Liver (tissue), 8 donors: ENCODE measurements at regions not wholly inside any gene's neighbourhood (a gene's known extent, or its start where the extent isn't known, plus 50 kb on each side); places are given as distances from the start of the nearest gene placed in this dataset.

ENCODE experiments used
- DNase-seq: peaks from one replicate; pipeline ENCODE4 v3.0.0-alpha.2; 2017; ENCODE audit warnings: low spot score
- H3K27ac ChIP-seq, 2 donors: one replicate each; pipeline ENCODE4 v1.7.0; 2013; ENCODE audit warnings: inconsistent platforms in 2 of 2, low read length in 2 of 2, control low read depth in 1 of 2, low read depth in 1 of 2, mild to moderate bottlenecking in 1 of 2
- H3K27me3 ChIP-seq, 4 donors: one replicate each; pipeline versions ENCODE4 v1.6.1 to v1.7.0; 2013; ENCODE audit warnings: low read length in 3 of 4, inconsistent platforms in 1 of 4, mild to moderate bottlenecking in 1 of 4, moderate library complexity in 1 of 4; ENCODE audit not compliant: control insufficient read depth in 4 of 4, insufficient read depth in 4 of 4
- H3K36me3 ChIP-seq, 4 donors: one replicate each; pipeline versions ENCODE4 v1.6.1 to v1.7.0; 2013; ENCODE audit warnings: low read length in 3 of 4, mild to moderate bottlenecking in 3 of 4, low read depth in 1 of 4, moderate library complexity in 1 of 4; ENCODE audit not compliant: control insufficient read depth in 4 of 4, insufficient read depth in 3 of 4
- H3K4me1 ChIP-seq, 4 donors: one replicate each; pipeline versions ENCODE4 v1.6.1 to v1.7.0; 2013; ENCODE audit warnings: low read length in 3 of 4, mild to moderate bottlenecking in 3 of 4, moderate library complexity in 1 of 4; ENCODE audit not compliant: control insufficient read depth in 4 of 4, insufficient read depth in 4 of 4
- H3K4me3 ChIP-seq, 3 donors: one replicate each; pipeline versions ENCODE4 v1.6.1 to v1.7.0; 2013; ENCODE audit warnings: low read length in 3 of 3, control low read depth in 1 of 3, low read depth in 1 of 3, mild to moderate bottlenecking in 1 of 3
- H3K9ac ChIP-seq, 2 donors: one replicate each; pipeline ENCODE4 v1.7.0; 2013; ENCODE audit warnings: low read length in 2 of 2, mild to moderate bottlenecking in 2 of 2, moderate library complexity in 2 of 2, control low read depth in 1 of 2, low read depth in 1 of 2
- H3K9me3 ChIP-seq, 4 donors: one replicate each; pipeline versions ENCODE4 v1.6.1 to v1.7.0; 2013; ENCODE audit warnings: low read length in 3 of 4; ENCODE audit not compliant: control insufficient read depth in 4 of 4
- ATF3 ChIP-seq: IDR thresholded peaks from 2 replicates; pipeline ENCODE4 v1.6.1; 2016; ENCODE audit warnings: antibody characterized with exemption
- CTCF ChIP-seq: fragments of 150-350 bp; IDR thresholded peaks from 2 replicates; pipeline ENCODE4 v1.5.1; 2017; ENCODE audit warnings: improper control_type of control experiment, low read depth, low read length; ENCODE audit not compliant: missing input control
- EGR1 ChIP-seq, 2 donors: IDR thresholded peaks; 2 replicates each; pipeline ENCODE4 v1.6.1; 2016 to 2018; ENCODE audit warnings: antibody characterized with exemption in 2 of 2, low read depth in 2 of 2
- FOXA1 ChIP-seq: IDR thresholded peaks from 2 replicates; pipeline ENCODE4 v1.6.1; 2016; ENCODE audit warnings: antibody characterized with exemption
- FOXA2 ChIP-seq: IDR thresholded peaks from 2 replicates; pipeline ENCODE4 v1.6.1; 2016; ENCODE audit warnings: antibody characterized with exemption
- GABPA ChIP-seq, 2 donors: IDR thresholded peaks in 1 of 2; conservative IDR thresholded peaks in 1 of 2; 2 replicates each; pipeline ENCODE4 v1.6.1; 2016; ENCODE audit warnings: antibody characterized with exemption in 2 of 2, mild to moderate bottlenecking in 1 of 2, moderate library complexity in 1 of 2
- HNF4A ChIP-seq, 2 donors: conservative IDR thresholded peaks; 2 replicates each; pipeline ENCODE4 v1.6.1; 2016; ENCODE audit warnings: antibody characterized with exemption in 2 of 2, mild to moderate bottlenecking in 2 of 2
- HNF4G ChIP-seq: IDR thresholded peaks from 2 replicates; pipeline ENCODE4 v1.6.1; 2016; ENCODE audit warnings: antibody characterized with exemption
- JUND ChIP-seq, 2 donors: IDR thresholded peaks; 2 replicates each; pipeline ENCODE4 v1.6.1; 2016; ENCODE audit warnings: antibody characterized with exemption in 2 of 2
- MAX ChIP-seq: IDR thresholded peaks from 2 replicates; pipeline ENCODE4 v1.6.1; 2016; ENCODE audit warnings: antibody characterized with exemption
- NR2F2 ChIP-seq: IDR thresholded peaks from 2 replicates; pipeline ENCODE4 v1.6.1; 2016; ENCODE audit warnings: antibody characterized with exemption
- RAD21 ChIP-seq, 2 donors: IDR thresholded peaks; 2 replicates each; pipeline ENCODE4 v1.6.1; 2016; ENCODE audit warnings: antibody characterized with exemption in 2 of 2, mild to moderate bottlenecking in 2 of 2
- RXRA ChIP-seq, 2 donors: IDR thresholded peaks; 2 replicates each; pipeline ENCODE4 v1.6.1; 2017 to 2018; ENCODE audit warnings: antibody characterized with exemption in 2 of 2, mild to moderate bottlenecking in 1 of 2
- SP1 ChIP-seq: IDR thresholded peaks from 2 replicates; pipeline ENCODE4 v1.6.1; 2018; ENCODE audit warnings: antibody characterized with exemption, mild to moderate bottlenecking
- TAF1 ChIP-seq: conservative IDR thresholded peaks from 2 replicates; pipeline ENCODE4 v1.6.1; 2016; ENCODE audit warnings: antibody characterized with exemption, mild to moderate bottlenecking
- YY1 ChIP-seq: IDR thresholded peaks from 2 replicates; pipeline ENCODE4 v1.6.1; 2016; ENCODE audit warnings: antibody characterized with exemption, mild to moderate bottlenecking
- ZBTB33 ChIP-seq: IDR thresholded peaks from 2 replicates; pipeline ENCODE4 v1.6.1; 2016; ENCODE audit warnings: antibody characterized with exemption
- WGBS: extraction: QIAGEN DNeasy Blood & Tissue Kit; methylation state at CpG from one replicate; pipeline ENCODE4 v1.1.7; 2013; 5-methylcytosine and 5-hydroxymethylcytosine counted together
- donor health status: healthy.
- donor health status: healthy.
- donor health status: healthy.
- donor health status: healthy.
- donor health status: healthy.

- H3K4me3 ChIP-seq, result no peak overlapping the region
- H3K36me3 ChIP-seq, result no peaks in the 10 kb centered on the region
- DNase-seq, result no peak
- H3K27me3 ChIP-seq, result peaks cover 0 to 7% (median 0%) of the 10 kb centered on the region in 4 donors
- no peak overlapping the region for H3K27ac ChIP-seq
- no peak for TF ChIP-seq FOXA2
- no peak for TF ChIP-seq HNF4A (conservative IDR thresholded peaks at IDR 0.05)
- no peak for TF ChIP-seq RAD21 (IDR thresholded peaks at IDR 0.05)
- TF ChIP-seq MAX, result no peak
- TF ChIP-seq CTCF, result no peak
- no peak for TF ChIP-seq TAF1
- no peak for TF ChIP-seq SP1
- no peak for TF ChIP-seq JUND (IDR thresholded peaks at IDR 0.05)
- TF ChIP-seq YY1, result no peak
- TF ChIP-seq EGR1 (IDR thresholded peaks at IDR 0.05; ENCODE audit: low read depth in 2 of 2), result no peak
- TF ChIP-seq ZBTB33, result no peak
- TF ChIP-seq RXRA (IDR thresholded peaks at IDR 0.05), result no peak
- TF ChIP-seq FOXA1, result no peak
- no peak for TF ChIP-seq GABPA (IDR thresholded peaks at IDR 0.05 in 1 of 2, conservative IDR thresholded peaks at IDR 0.05 in 1 of 2)
- H3K9ac ChIP-seq, result no peak overlapping the region
- H3K4me1 ChIP-seq, result no peaks in the 10 kb centered on the region
- H3K9me3 ChIP-seq, result peaks cover 0 to 5% (median 0%) of the 10 kb centered on the region in 4 donors
- 85% methylated on average over 2 of the region's 2 CpGs for WGBS
Observed at GRCh38 chr3:5564278-5564666, 376.8 kb downstream of the EDEM1 start.

GRCh38 chr3:5565026-5565425, 377.5 kb downstream of the EDEM1 start:
- TF ChIP-seq ATF3, result no peak
- TF ChIP-seq JUND (IDR thresholded peaks at IDR 0.05), result no peak
- no peak for TF ChIP-seq EGR1 (IDR thresholded peaks at IDR 0.05; ENCODE audit: low read depth in 2 of 2)
- TF ChIP-seq HNF4G, result no peak
- TF ChIP-seq CTCF, result no peak
- no peak for TF ChIP-seq NR2F2
- no peak for TF ChIP-seq FOXA2
- TF ChIP-seq HNF4A (conservative IDR thresholded peaks at IDR 0.05), result no peak
- TF ChIP-seq RAD21 (IDR thresholded peaks at IDR 0.05), result no peak
- no peak for TF ChIP-seq ZBTB33
- no peak for TF ChIP-seq GABPA (IDR thresholded peaks at IDR 0.05 in 1 of 2, conservative IDR thresholded peaks at IDR 0.05 in 1 of 2)
- no peak for TF ChIP-seq YY1
- TF ChIP-seq RXRA (IDR thresholded peaks at IDR 0.05), result no peak
- TF ChIP-seq SP1, result no peak
- no peak for TF ChIP-seq TAF1
- TF ChIP-seq MAX, result no peak
- Histone ChIP-seq H3K4me1 (no peaks in the 10 kb centered on the region), H3K9ac (no peak overlapping the region), H3K4me3 (no peak overlapping the region), H3K36me3 (no peaks in the 10 kb centered on the region), H3K27ac (no peak overlapping the region), H3K9me3 (peaks cover 0 to 5% (median 0%) of the 10 kb centered on the region in 4 donors), H3K27me3 (peaks cover 0 to 7% (median 0%) of the 10 kb centered on the region in 4 donors)
- whole genome bisulfite sequencing, result 35% methylated on average over 4 of the region's 4 CpGs
- DNase-seq, result no peak
